ENCODE measurements at regions not wholly inside any gene's neighbourhood (a gene's known extent, or its start where the extent isn't known, plus 50 kb on each side); places are given as distances from the start of the nearest gene placed in this dataset.

DNA sequence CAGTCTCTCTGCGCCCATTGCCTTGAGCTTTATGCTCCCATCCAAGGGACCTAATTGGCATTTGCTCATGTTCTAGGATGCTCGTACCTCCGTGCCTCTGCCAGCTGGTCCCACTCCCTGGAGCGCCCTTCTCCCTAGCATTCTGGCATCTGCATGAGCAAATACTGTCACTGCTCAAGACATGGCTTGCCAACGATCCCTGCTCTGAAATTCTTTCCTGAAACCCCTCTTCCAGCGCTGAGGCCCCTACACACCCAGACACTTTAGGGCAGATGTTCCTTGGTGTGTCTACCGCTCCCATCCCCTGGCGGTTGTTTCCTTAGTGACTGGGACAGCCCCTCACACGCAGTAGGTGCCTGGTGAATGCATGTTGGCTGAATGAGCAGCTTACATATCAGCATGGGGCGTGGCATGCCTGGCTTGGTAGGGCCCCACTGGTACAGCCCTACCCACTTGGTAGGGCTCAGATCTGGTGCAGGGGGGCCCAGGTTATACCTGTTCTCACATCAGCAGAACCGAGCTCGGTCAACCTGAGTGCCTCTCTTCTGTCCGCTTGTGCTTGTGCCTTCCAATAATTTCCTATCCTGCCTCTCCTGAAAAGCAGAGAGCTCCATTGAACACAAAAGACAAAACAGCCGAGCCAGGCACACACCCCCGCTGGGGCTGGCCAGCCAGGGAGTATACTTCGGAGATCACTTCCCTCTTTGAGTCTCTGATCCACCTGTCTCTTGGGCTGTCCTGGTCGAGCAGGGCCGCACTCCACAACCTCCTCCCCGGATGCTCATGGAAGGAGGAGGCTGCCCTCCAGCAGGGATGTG lies 59.2 kb downstream of the INHBB start:
- no peak for DNase-seq (ENCODE audit: low spot score)
- TF ChIP-seq, protein P1, sequence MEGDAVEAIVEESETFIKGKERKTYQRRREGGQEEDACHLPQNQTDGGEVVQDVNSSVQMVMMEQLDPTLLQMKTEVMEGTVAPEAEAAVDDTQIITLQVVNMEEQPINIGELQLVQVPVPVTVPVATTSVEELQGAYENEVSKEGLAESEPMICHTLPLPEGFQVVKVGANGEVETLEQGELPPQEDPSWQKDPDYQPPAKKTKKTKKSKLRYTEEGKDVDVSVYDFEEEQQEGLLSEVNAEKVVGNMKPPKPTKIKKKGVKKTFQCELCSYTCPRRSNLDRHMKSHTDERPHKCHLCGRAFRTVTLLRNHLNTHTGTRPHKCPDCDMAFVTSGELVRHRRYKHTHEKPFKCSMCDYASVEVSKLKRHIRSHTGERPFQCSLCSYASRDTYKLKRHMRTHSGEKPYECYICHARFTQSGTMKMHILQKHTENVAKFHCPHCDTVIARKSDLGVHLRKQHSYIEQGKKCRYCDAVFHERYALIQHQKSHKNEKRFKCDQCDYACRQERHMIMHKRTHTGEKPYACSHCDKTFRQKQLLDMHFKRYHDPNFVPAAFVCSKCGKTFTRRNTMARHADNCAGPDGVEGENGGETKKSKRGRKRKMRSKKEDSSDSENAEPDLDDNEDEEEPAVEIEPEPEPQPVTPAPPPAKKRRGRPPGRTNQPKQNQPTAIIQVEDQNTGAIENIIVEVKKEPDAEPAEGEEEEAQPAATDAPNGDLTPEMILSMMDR (conservative IDR thresholded peaks at IDR 0.05; ENCODE audit: low read depth), result no peak
- CTCF ChIA-PET, result no interaction called here
- POLR2A ChIA-PET (ENCODE audit: low non-redundant PET), result no interaction called here
- H3K27ac ChIP-seq, result no peak overlapping the region

GRCh38 chr2:120405759-120406099 lies 59.8 kb downstream of the INHBB start:
- CTCF ChIA-PET, result no interaction called here
- no peak for DNase-seq (ENCODE audit: low spot score)
- H3K27ac ChIP-seq, result no peak overlapping the region
- POLR2A ChIA-PET (ENCODE audit: low non-redundant PET), result no interaction called here
- TF ChIP-seq, protein P1 (conservative IDR thresholded peaks at IDR 0.05; ENCODE audit: low read depth), result no peak

- ChIA-PET CTCF (no interaction called here), POLR2A (ENCODE audit: low non-redundant PET) (no interaction called here)
- TF ChIP-seq, protein P1 (conservative IDR thresholded peaks at IDR 0.05; ENCODE audit: low read depth), result no peak
- no peak overlapping the region for H3K27ac ChIP-seq
- DNase-seq (ENCODE audit: low spot score), result no peak
Measured at GRCh38 chr2:120406566-120406965, 60.6 kb downstream of the INHBB start.

GRCh38 chr2:120410487-120410886 lies 64.6 kb downstream of the INHBB start:
- CTCF ChIA-PET, result interaction anchor here (0.6 kb wide), 1 partner anchor 9 kb away, joined by 4 read pairs; no protein-coding TSS in a partner anchor
- POLR2A ChIA-PET (ENCODE audit: low non-redundant PET), result no interaction called here
- no peak for DNase-seq (ENCODE audit: low spot score)
- TF ChIP-seq, protein P1 (conservative IDR thresholded peaks at IDR 0.05; ENCODE audit: low read depth), result no peak
- no peak overlapping the region for H3K27ac ChIP-seq

DNA sequence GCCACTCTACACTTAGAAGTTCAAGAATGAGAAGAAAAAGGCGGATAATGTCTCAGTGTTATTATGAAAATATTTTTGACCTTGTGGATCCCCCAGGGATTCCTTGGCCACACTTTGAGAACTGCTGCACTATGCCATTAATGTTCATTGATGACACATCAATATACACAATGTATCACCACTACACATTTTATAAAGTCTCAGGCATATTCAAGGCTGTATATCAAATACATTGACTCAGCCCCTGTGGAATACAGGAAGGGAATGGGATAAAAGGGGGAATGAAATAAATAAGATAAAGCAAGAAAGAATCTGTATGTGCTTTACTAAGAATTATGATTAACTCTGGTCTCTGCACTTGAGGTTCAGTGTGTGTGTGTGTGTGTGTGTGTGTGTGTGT lies 69.1 kb downstream of the INHBB start:
- no peak for DNase-seq (ENCODE audit: low spot score)
- POLR2A ChIA-PET (ENCODE audit: low non-redundant PET), result no interaction called here
- H3K27ac ChIP-seq, result no peak overlapping the region
- TF ChIP-seq, protein P1 (conservative IDR thresholded peaks at IDR 0.05; ENCODE audit: low read depth), result no peak
- CTCF ChIA-PET, result no interaction called here

GRCh38 chr2:120415728-120416509 lies 70.0 kb downstream of the INHBB start:
- no peak for DNase-seq (ENCODE audit: low spot score)
- TF ChIP-seq, protein P1 (conservative IDR thresholded peaks at IDR 0.05; ENCODE audit: low read depth), result no peak
- no peak overlapping the region for H3K27ac ChIP-seq
- ChIA-PET CTCF (interaction anchor here (0.6 kb wide), 1 partner anchor 98 kb away, joined by 4 read pairs; no protein-coding TSS in a partner anchor), POLR2A (ENCODE audit: low non-redundant PET) (no interaction called here)
